IMR-90 (cell line): ENCODE measurements at regions not wholly inside any gene's neighbourhood (a gene's known extent, or its start where the extent isn't known, plus 50 kb on each side); places are given as distances from the start of the nearest gene placed in this dataset.

Experiments
- ATAC-seq: fragments of 200-7000 bp; cut with Tn5 transposase; 2 replicates; pipeline ENCODE4 v1.9.1; 2020; ENCODE audit warnings: low read depth, mild to moderate bottlenecking, moderate library complexity
- BruUV-seq: library from RNA; stranded (reverse); fragments of 400-500 nt; replicated peaks from 2 replicates; lab custom pipeline; 2021; lab: Mats Ljungman, UMichigan
- CTCF ChIA-PET: fragments of 300-600 bp; formaldehyde crosslinking; extraction: SDS; loops from one replicate; lab custom pipeline; 2021; ENCODE audit warnings: antibody characterized with exemption; lab: Yijun Ruan, JAX
- POLR2A ChIA-PET: fragments of 300-600 bp; sonication (Branson Sonifier 250); formaldehyde crosslinking; loops from one replicate; lab custom pipeline; 2022; ENCODE audit warnings: antibody characterized with exemption; ENCODE audit not compliant: unreplicated experiment; lab: Charles Lee
- DNase-seq: peaks from one replicate; pipeline ENCODE4 v3.0.0; 2013
- H2AFZ ChIP-seq: replicated peaks from 2 replicates; pipeline ENCODE3; 2013; ENCODE audit warnings: low read length, mild to moderate bottlenecking; ENCODE audit not compliant: poor library complexity
- H2AK5ac ChIP-seq: 2 replicates; pipeline ENCODE4 v1.6.1; 2013; ENCODE audit warnings: low read depth, low read length, inconsistent platforms
- H2AK9ac ChIP-seq: replicated peaks from 2 replicates; pipeline ENCODE3; 2013; ENCODE audit warnings: mild to moderate bottlenecking, low read depth, low read length, moderate library complexity; ENCODE audit not compliant: poor library complexity
- H2BK120ac ChIP-seq: 2 replicates; pipeline ENCODE4 v1.6.1; 2013; ENCODE audit warnings: low read depth, low read length, inconsistent platforms
- H2BK15ac ChIP-seq: 3 replicates; pipeline ENCODE4 v1.6.1; 2013; ENCODE audit warnings: low read depth, low read length, inconsistent platforms
- H2BK20ac ChIP-seq: 2 replicates; pipeline ENCODE4 v1.6.1; 2013; ENCODE audit warnings: low read depth, mild to moderate bottlenecking, inconsistent platforms, low read length, moderate library complexity
- H2BK5ac ChIP-seq: 2 replicates; pipeline ENCODE4 v1.6.1; 2013; ENCODE audit warnings: mild to moderate bottlenecking, low read depth, low read length, inconsistent platforms; ENCODE audit not compliant: poor library complexity, severe bottlenecking
- H3K14ac ChIP-seq: replicated peaks from 2 replicates; pipeline ENCODE4 v1.6.1; 2013; ENCODE audit warnings: low read depth, low read length, inconsistent platforms
- H3K18ac ChIP-seq: 2 replicates; pipeline ENCODE4 v1.6.1; 2013; ENCODE audit warnings: low read depth, low read length, control low read depth
- H3K23ac ChIP-seq: 2 replicates; pipeline ENCODE4 v1.6.1; 2013; ENCODE audit warnings: low read depth, low read length, inconsistent platforms
- H3K27ac ChIP-seq: 2 replicates; pipeline ENCODE4 v1.5.1; 2013; ENCODE audit warnings: mild to moderate bottlenecking, control low read depth, low read length; ENCODE audit not compliant: insufficient read depth
- H3K27me3 ChIP-seq: 2 replicates; pipeline ENCODE4 v1.6.1; 2013; ENCODE audit warnings: low read length; ENCODE audit not compliant: control insufficient read depth, insufficient read depth
- H3K36me3 ChIP-seq: 2 replicates; pipeline ENCODE4 v1.6.1; 2013; ENCODE audit warnings: low read length, mixed read lengths; ENCODE audit not compliant: control insufficient read depth, insufficient read depth
- H3K4ac ChIP-seq: 2 replicates; pipeline ENCODE4 v1.6.1; 2013; ENCODE audit warnings: low read depth, low read length, inconsistent platforms
- H3K4me1 ChIP-seq: 2 replicates; pipeline ENCODE4 v1.6.1; 2013; ENCODE audit warnings: low read length, mixed read lengths; ENCODE audit not compliant: control insufficient read depth, insufficient read depth
- H3K4me2 ChIP-seq: 2 replicates; pipeline ENCODE4 v1.6.1; 2013; ENCODE audit warnings: low read depth, mild to moderate bottlenecking, control low read depth, low read length, moderate library complexity
- H3K4me3 ChIP-seq: 2 replicates; pipeline ENCODE4 v1.5.1; 2013; ENCODE audit warnings: low read depth, mild to moderate bottlenecking, control low read depth, low read length, moderate library complexity; ENCODE audit not compliant: insufficient read depth
- H3K56ac ChIP-seq: 2 replicates; pipeline ENCODE4 v1.6.1; 2013; ENCODE audit warnings: low read length, inconsistent platforms; ENCODE audit not compliant: insufficient read depth; ENCODE audit errors: extremely low read depth
- H3K79me1 ChIP-seq, 2 experiments: 2 replicates each; pipeline ENCODE4 v1.6.1; 2013; ENCODE audit warnings: low read length in 2 of 2, inconsistent platforms in 1 of 2, low read depth in 1 of 2
- H3K9ac ChIP-seq: 2 replicates; pipeline ENCODE4 v1.6.1; 2013; ENCODE audit warnings: low read depth, low read length, control low read depth
- H3K9me1 ChIP-seq: 2 replicates; pipeline ENCODE4 v1.6.1; 2013; ENCODE audit warnings: low read length, inconsistent platforms; ENCODE audit not compliant: insufficient read depth
- H3K9me3 ChIP-seq: 2 replicates; pipeline ENCODE4 v1.6.1; 2013; ENCODE audit warnings: low read length; ENCODE audit not compliant: control insufficient read depth, insufficient read depth
- H4K20me1 ChIP-seq: 2 replicates; pipeline ENCODE4 v1.6.1; 2013; ENCODE audit warnings: low read length, inconsistent platforms; ENCODE audit not compliant: insufficient read depth
- H4K5ac ChIP-seq: 2 replicates; pipeline ENCODE4 v1.6.1; 2013; ENCODE audit warnings: mild to moderate bottlenecking, low read depth, low read length, control low read depth
- H4K8ac ChIP-seq, 2 experiments: 2 replicates each; pipeline ENCODE4 v1.6.1; 2013; ENCODE audit warnings: low read depth in 2 of 2, low read length in 2 of 2, control low read depth in 1 of 2, inconsistent platforms in 1 of 2
- H4K91ac ChIP-seq: 2 replicates; pipeline ENCODE4 v1.6.1; 2013; ENCODE audit warnings: low read depth, low read length, inconsistent platforms; ENCODE audit not compliant: insufficient read depth
- MAFK ChIP-seq: IDR thresholded peaks from 2 replicates; pipeline ENCODE4 v1.6.1; 2012; ENCODE audit warnings: low read depth, low read length, improper control_type of control experiment
- MAZ ChIP-seq: IDR thresholded peaks from 2 replicates; pipeline ENCODE4 v1.6.1; 2012; ENCODE audit warnings: low read depth, mild to moderate bottlenecking, low read length, improper control_type of control experiment, moderate library complexity, borderline replicate concordance
- POLR2A ChIP-seq: IDR thresholded peaks from 2 replicates; pipeline ENCODE4 v1.6.1; 2012; ENCODE audit warnings: mild to moderate bottlenecking, low read depth, low read length
- RFX5 ChIP-seq: IDR thresholded peaks from 2 replicates; pipeline ENCODE4 v1.8.0; 2012; ENCODE audit warnings: low read depth, mild to moderate bottlenecking, low read length, moderate library complexity
- SMC3 ChIP-seq: fragments of 150-350 bp; IDR thresholded peaks from 2 replicates; pipeline ENCODE4 v1.6.1; 2016; ENCODE audit warnings: low read depth, mild to moderate bottlenecking, antibody characterized with exemption, low read length, moderate library complexity
- WGBS, 2 experiments: methylation state at CpG; one replicate each; pipeline versions ENCODE4 v1.1.5 to v1.1.7; 2013; ENCODE audit warnings: missing lambda C conversion rate in 2 of 2; ENCODE audit not compliant: insufficient read length in 1 of 2; ENCODE audit errors: extremely low coverage in 2 of 2; 5-methylcytosine and 5-hydroxymethylcytosine counted together
- dilution Hi-C: fragments of 300-500 bp; cut with HindIII; formaldehyde crosslinking; loops from one replicate; pipeline ENCODE4 v1.14.3; 2018; ENCODE audit warnings: low sequenced_read_pairs; ENCODE audit not compliant: unreplicated experiment
- in situ Hi-C: fragments of 300-500 bp; cut with MboI; formaldehyde crosslinking; loops from 3 replicates; pipeline ENCODE4 v1.14.3; 2019; ENCODE audit warnings: low sequenced_read_pairs, inconsistent platforms, mixed read lengths
- intact Hi-C: fragments of 100-400 bp; cut with micrococcal nuclease; formaldehyde crosslinking; loops from 2 replicates; pipeline ENCODE4 v1.10.0; 2022
- TF ChIP-seq, protein P1 (sequence below): fragments of 150-350 bp; IDR thresholded peaks from 2 replicates; pipeline ENCODE4 v1.6.1; 2017; ENCODE audit warnings: mild to moderate bottlenecking, antibody characterized with exemption, low read length, low read depth
- TF ChIP-seq, protein P2 (sequence below): conservative IDR thresholded peaks from 2 replicates; pipeline ENCODE4 v1.5.1; 2012; ENCODE audit warnings: mild to moderate bottlenecking, low read depth, low read length, improper control_type of control experiment
- TF ChIP-seq, protein P3 (sequence below): fragments of 150-350 bp; IDR thresholded peaks from 2 replicates; pipeline ENCODE4 v1.6.1; 2016; ENCODE audit warnings: low read depth, mild to moderate bottlenecking, low read length, moderate library complexity, borderline replicate concordance

DNA sequence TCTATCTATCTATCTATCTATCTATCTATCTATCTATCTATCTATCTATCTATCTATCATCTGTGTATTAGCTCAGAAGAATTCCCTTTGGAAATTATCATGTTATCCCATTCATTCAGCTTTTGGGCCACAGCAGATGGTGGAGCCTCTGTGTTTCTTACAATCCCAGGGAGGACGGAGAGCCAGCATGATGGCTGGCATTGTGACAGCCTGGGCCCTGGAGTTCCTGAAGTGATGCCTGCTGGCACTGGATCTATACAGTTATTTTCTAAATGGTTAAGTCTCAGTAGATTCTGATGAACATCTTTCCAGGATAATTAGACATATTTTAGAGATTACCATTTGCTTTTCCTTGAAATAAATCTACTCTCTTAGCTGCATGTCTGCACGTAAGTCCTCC lies 385.4 kb upstream of the NXPH2 start:
- no peaks in the 10 kb centered on the region for H3K36me3 ChIP-seq
- no peaks in the 10 kb centered on the region for H3K27me3 ChIP-seq
- H2AK9ac ChIP-seq: no peak overlapping the region
- H2AK5ac ChIP-seq: no peak overlapping the region
- H2AFZ ChIP-seq: no peak overlapping the region
- no peak overlapping the region for H3K14ac ChIP-seq
- dilution Hi-C loops: no loop called here
- H3K9ac ChIP-seq: no peak overlapping the region
- H2BK5ac ChIP-seq: no peak overlapping the region
- no peaks in the 10 kb centered on the region for H4K20me1 ChIP-seq
- intact Hi-C loops: no loop called here
- H3K4ac ChIP-seq: no peak overlapping the region
- H3K79me1 ChIP-seq: no peaks in the 10 kb centered on the region
- H4K5ac ChIP-seq: no peak overlapping the region
- H3K9me1 ChIP-seq: no peaks in the 10 kb centered on the region
- no peaks in the 10 kb centered on the region; the same call in 1 of the 2 replicates for H3K9me3 ChIP-seq
- no peak overlapping the region for H3K4me3 ChIP-seq
- H4K91ac ChIP-seq: no peak overlapping the region
- POLR2A ChIA-PET: no interaction called here
- DNase-seq: no peak
- no peak overlapping the region for H3K56ac ChIP-seq
- H4K8ac ChIP-seq: no peak overlapping the region
- TF ChIP-seq, protein P1, sequence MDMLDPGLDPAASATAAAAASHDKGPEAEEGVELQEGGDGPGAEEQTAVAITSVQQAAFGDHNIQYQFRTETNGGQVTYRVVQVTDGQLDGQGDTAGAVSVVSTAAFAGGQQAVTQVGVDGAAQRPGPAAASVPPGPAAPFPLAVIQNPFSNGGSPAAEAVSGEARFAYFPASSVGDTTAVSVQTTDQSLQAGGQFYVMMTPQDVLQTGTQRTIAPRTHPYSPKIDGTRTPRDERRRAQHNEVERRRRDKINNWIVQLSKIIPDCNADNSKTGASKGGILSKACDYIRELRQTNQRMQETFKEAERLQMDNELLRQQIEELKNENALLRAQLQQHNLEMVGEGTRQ: no peak
- TF ChIP-seq POLR2A (no peak), MAFK (no peak), MAZ (no peak), SMC3 (no peak), RFX5 (no peak)
- TF ChIP-seq, protein P2, sequence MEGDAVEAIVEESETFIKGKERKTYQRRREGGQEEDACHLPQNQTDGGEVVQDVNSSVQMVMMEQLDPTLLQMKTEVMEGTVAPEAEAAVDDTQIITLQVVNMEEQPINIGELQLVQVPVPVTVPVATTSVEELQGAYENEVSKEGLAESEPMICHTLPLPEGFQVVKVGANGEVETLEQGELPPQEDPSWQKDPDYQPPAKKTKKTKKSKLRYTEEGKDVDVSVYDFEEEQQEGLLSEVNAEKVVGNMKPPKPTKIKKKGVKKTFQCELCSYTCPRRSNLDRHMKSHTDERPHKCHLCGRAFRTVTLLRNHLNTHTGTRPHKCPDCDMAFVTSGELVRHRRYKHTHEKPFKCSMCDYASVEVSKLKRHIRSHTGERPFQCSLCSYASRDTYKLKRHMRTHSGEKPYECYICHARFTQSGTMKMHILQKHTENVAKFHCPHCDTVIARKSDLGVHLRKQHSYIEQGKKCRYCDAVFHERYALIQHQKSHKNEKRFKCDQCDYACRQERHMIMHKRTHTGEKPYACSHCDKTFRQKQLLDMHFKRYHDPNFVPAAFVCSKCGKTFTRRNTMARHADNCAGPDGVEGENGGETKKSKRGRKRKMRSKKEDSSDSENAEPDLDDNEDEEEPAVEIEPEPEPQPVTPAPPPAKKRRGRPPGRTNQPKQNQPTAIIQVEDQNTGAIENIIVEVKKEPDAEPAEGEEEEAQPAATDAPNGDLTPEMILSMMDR: no peak
- TF ChIP-seq, protein P3, sequence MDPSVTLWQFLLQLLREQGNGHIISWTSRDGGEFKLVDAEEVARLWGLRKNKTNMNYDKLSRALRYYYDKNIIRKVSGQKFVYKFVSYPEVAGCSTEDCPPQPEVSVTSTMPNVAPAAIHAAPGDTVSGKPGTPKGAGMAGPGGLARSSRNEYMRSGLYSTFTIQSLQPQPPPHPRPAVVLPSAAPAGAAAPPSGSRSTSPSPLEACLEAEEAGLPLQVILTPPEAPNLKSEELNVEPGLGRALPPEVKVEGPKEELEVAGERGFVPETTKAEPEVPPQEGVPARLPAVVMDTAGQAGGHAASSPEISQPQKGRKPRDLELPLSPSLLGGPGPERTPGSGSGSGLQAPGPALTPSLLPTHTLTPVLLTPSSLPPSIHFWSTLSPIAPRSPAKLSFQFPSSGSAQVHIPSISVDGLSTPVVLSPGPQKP: no peak
- H3K4me1 ChIP-seq: no peaks in the 10 kb centered on the region
- no peak overlapping the region for H2BK20ac ChIP-seq
- no peak overlapping the region for H3K4me2 ChIP-seq
- no peak overlapping the region for H3K18ac ChIP-seq
- H3K27ac ChIP-seq: no peak overlapping the region
- in situ Hi-C loops: no loop called here
- CTCF ChIA-PET: no interaction called here
- 38% methylated on average over 1 of the region's 2 CpGs; no CpG with 5 or more reads in 1 of the 2 experiments for WGBS, 2 experiments
- H2BK120ac ChIP-seq: no peak overlapping the region
- no peak overlapping the region for H3K23ac ChIP-seq
- BruUV-seq: no TSS peak
- ATAC-seq: no peak
- H2BK15ac ChIP-seq: no peak overlapping the region
